PC-9 (cell line): ENCODE measurements at regions not wholly inside any gene's neighbourhood (a gene's known extent, or its start where the extent isn't known, plus 50 kb on each side); places are given as distances from the start of the nearest gene placed in this dataset.

Experiments
- CTCF ChIP-seq: fragments of 200-600 bp; sonication (generic); conservative IDR thresholded peaks from 2 replicates; pipeline ENCODE4 v1.6.1; 2017; ENCODE audit warnings: mixed run types, antibody characterized with exemption, mild to moderate bottlenecking, moderate library complexity
- EZH2 ChIP-seq: fragments of 200-600 bp; sonication (generic); IDR thresholded peaks from 2 replicates; pipeline ENCODE4 v1.8.0; 2017; ENCODE audit warnings: antibody characterized with exemption, low read depth

DNA sequence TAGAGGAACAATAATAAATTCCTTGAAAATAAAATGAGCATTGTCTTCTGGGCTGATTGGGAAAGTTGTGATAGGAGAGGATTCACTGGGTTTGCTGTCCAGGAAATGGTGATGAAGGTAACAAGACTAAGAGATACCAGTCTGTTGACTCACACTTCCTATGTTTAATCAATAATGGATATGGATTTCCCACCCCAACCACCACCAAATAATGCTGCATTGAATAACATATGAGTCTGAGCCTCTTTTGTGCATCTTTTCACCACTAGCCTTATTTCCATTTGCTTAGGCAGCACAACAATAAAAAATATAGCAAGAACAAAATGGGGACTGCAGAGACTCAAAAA is 120.2 kb upstream of the NFIB start:
- TF ChIP-seq CTCF (no peak; the same call in 1 of the 2 replicates), EZH2 (no peak)
